Fibroblast of pulmonary artery (primary cell): ENCODE measurements at regions not wholly inside any gene's neighbourhood (a gene's known extent, or its start where the extent isn't known, plus 50 kb on each side); places are given as distances from the start of the nearest gene placed in this dataset.

Experiments used
- DNase-seq: peaks from one replicate; pipeline ENCODE4 v3.0.0-alpha.2; 2010; ENCODE audit warnings: low read depth
- H3K4me3 ChIP-seq: replicated peaks from 2 replicates; pipeline ENCODE4 v1.5.1; 2011; ENCODE audit warnings: low read depth, mild to moderate bottlenecking, control low read depth, low read length, moderate library complexity
- CTCF ChIP-seq: IDR thresholded peaks from 2 replicates; pipeline ENCODE4 v1.5.1; 2011; ENCODE audit warnings: mild to moderate bottlenecking, control low read depth, low read length, inconsistent platforms; ENCODE audit errors: missing control alignments

- peak; percentile 34 for DNase-seq
- peak; percentile 55 for TF ChIP-seq CTCF
- no peak overlapping the region for H3K4me3 ChIP-seq
Observed at GRCh38 chr3:22089284-22089683, 338.3 kb upstream of the ZNF385D start.

GRCh38 chr3:22091329-22091728 lies 340.3 kb upstream of the ZNF385D start:
- H3K4me3 ChIP-seq = no peak overlapping the region
- DNase-seq = no peak

GRCh38 chr3:22098021-22098420 lies 347.0 kb upstream of the ZNF385D start:
- no peak for DNase-seq
- no peak for TF ChIP-seq CTCF
- no peak overlapping the region for H3K4me3 ChIP-seq

More at GRCh38 chr3:22091329-22091728, 340.3 kb upstream of the ZNF385D start:
- no peak for TF ChIP-seq CTCF

- no peak for DNase-seq
- H3K4me3 ChIP-seq = no peak overlapping the region
- TF ChIP-seq CTCF = no peak
Observed at GRCh38 chr3:22101351-22101750, 350.3 kb upstream of the ZNF385D start.

GRCh38 chr3:22101811-22102210 lies 350.8 kb upstream of the ZNF385D start:
- no peak overlapping the region for H3K4me3 ChIP-seq
- DNase-seq = no peak
- no peak for TF ChIP-seq CTCF

- H3K4me3 ChIP-seq = no peak overlapping the region
- TF ChIP-seq CTCF = no peak
- no peak for DNase-seq
Observed at GRCh38 chr3:22103423-22103822, 352.4 kb upstream of the ZNF385D start.

- H3K4me3 ChIP-seq = no peak overlapping the region
- no peak for DNase-seq
- TF ChIP-seq CTCF = no peak
Observed at GRCh38 chr3:22106213-22106896, 355.3 kb upstream of the ZNF385D start.
